ENCODE measurements at regions not wholly inside any gene's neighbourhood (a gene's known extent, or its start where the extent isn't known, plus 50 kb on each side); places are given as distances from the start of the nearest gene placed in this dataset.

DNA sequence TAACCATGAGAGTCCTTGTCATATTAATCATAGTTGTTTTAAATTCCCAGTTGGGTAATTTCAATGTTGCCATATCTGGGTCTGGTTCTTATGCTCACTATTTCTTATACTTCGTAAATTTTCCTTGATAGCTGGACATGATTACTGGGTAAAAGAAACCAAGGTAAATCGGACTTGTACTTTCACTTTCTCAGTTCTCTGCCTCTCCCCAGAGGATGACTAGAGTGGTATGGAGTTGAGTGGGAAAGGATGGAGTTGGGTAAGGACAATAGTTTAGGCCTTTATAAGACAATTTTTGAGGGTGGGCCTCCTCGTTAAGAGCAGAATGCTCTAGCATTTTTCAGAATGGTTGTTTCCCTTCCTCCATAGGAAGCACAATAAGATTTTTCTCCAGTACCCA, 106.1 kb downstream of the CRPPA start:
- Mint-ChIP-seq H3K27me3 (peaks cover 0 to 7% (median 0%) of the 10 kb centered on the region in 5 donors), H3K36me3 (no peaks in the 10 kb centered on the region), H3K4me1 (peaks cover 0 to 1% (median 0%) of the 10 kb centered on the region in 7 donors), H3K4me3 (no peak overlapping the region), H3K27ac (no peak overlapping the region), H3K9me3 (peaks cover 0 to 3% (median 0%) of the 10 kb centered on the region in 11 donors)
- ChIA-PET POLR2A (no interaction called here), CTCF (no interaction called here)
- H3K36me3 ChIP-seq (ENCODE audit: control insufficient read depth in 2 of 3, insufficient read depth in 3 of 3, low read length in 3 of 3), result no peaks in the 10 kb centered on the region
- no peaks in the 10 kb centered on the region for H3K4me1 ChIP-seq (ENCODE audit: control insufficient read depth in 2 of 2, insufficient read depth in 2 of 2, low read length in 2 of 2)
- H3K4me3 ChIP-seq (ENCODE audit: low read length), result no peak overlapping the region
- intact Hi-C loops (cut with micrococcal nuclease), result no loop called here
- no peaks in the 10 kb centered on the region for H3K27me3 ChIP-seq (ENCODE audit: control insufficient read depth in 2 of 2, insufficient read depth in 2 of 2, low read length in 2 of 2)
- ATAC-seq (no peak), DNase-seq (no peak)
- H3K27ac ChIP-seq (ENCODE audit: low read depth, low read length), result no peak overlapping the region
- H3K9me3 ChIP-seq (ENCODE audit: control insufficient read depth in 2 of 3, low read length in 3 of 3), result no peaks in the 10 kb centered on the region

DNA sequence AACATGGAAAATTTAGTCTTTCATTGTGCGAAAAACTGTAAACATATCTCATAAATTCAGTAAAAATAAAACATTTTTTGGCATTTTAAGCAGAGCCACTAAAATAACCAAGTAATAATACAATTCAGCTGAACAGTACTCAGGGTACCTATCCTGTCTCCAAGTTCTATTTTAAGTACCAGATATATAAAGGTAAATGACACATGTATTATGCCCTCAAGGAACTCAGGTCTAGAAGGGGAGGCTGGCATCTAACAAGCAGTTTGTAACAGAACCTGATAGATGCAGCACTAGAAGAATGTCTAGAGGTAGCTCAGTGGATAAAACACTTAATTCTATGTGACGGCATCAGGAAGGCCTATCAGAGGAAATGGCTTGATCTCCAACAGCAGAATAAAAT, 112.2 kb downstream of the CRPPA start:
- Mint-ChIP-seq H3K27ac (no peak overlapping the region), H3K27me3 (no peaks in the 10 kb centered on the region), H3K4me1 (no peaks in the 10 kb centered on the region), H3K4me3 (no peak overlapping the region), H3K36me3 (no peaks in the 10 kb centered on the region), H3K9me3 (peaks cover 0 to 2% (median 0%) of the 10 kb centered on the region in 11 donors)
- H3K4me1 ChIP-seq (ENCODE audit: control insufficient read depth in 2 of 2, insufficient read depth in 2 of 2, low read length in 2 of 2), result no peaks in the 10 kb centered on the region
- ChIA-PET CTCF (no interaction called here), POLR2A (no interaction called here)
- intact Hi-C loops (cut with micrococcal nuclease), result no loop called here
- no peak overlapping the region for H3K27ac ChIP-seq (ENCODE audit: low read depth, low read length)
- ATAC-seq, result no peak
- H3K27me3 ChIP-seq (ENCODE audit: control insufficient read depth in 2 of 2, insufficient read depth in 2 of 2, low read length in 2 of 2), result no peaks in the 10 kb centered on the region
- H3K36me3 ChIP-seq (ENCODE audit: control insufficient read depth in 2 of 3, insufficient read depth in 3 of 3, low read length in 3 of 3), result no peaks in the 10 kb centered on the region
- no peak for DNase-seq
- no peak overlapping the region for H3K4me3 ChIP-seq (ENCODE audit: low read length)
- H3K9me3 ChIP-seq (ENCODE audit: control insufficient read depth in 2 of 3, low read length in 3 of 3), result no peaks in the 10 kb centered on the region

DNA sequence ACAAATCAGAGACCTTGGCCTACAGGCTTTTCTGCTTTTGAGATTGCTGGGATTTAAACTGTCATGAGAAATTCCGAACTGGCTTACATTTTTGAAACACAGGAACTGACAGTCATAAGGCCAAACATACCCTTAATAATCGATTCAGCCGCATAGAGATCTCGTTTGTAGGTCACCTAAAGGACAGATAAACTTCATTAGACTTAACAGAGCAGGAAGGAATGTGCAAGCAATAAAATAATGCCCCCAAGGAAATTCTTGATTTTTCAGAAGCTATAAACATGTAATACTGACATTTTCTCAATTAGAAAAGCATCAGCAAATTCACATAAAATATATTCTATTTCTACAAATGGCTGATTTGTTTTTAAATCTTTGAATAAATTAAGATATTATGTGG, 120.0 kb downstream of the CRPPA start:
- H3K27ac Mint-ChIP-seq, result no peak overlapping the region
- intact Hi-C loops (cut with micrococcal nuclease), result no loop called here
- no peak overlapping the region for H3K4me3 Mint-ChIP-seq
- Histone ChIP-seq H3K4me1 (ENCODE audit: control insufficient read depth in 2 of 2, insufficient read depth in 2 of 2, low read length in 2 of 2) (no peaks in the 10 kb centered on the region), H3K27me3 (ENCODE audit: control insufficient read depth in 2 of 2, insufficient read depth in 2 of 2, low read length in 2 of 2) (no peaks in the 10 kb centered on the region), H3K27ac (ENCODE audit: low read depth, low read length) (no peak overlapping the region), H3K36me3 (ENCODE audit: control insufficient read depth in 2 of 3, insufficient read depth in 3 of 3, low read length in 3 of 3) (no peaks in the 10 kb centered on the region), H3K9me3 (ENCODE audit: control insufficient read depth in 2 of 3, low read length in 3 of 3) (no peaks in the 10 kb centered on the region), H3K4me3 (ENCODE audit: low read length) (no peak overlapping the region)
- H3K4me1 Mint-ChIP-seq, result no peaks in the 10 kb centered on the region
- H3K9me3 Mint-ChIP-seq, result no peaks in the 10 kb centered on the region
- H3K27me3 Mint-ChIP-seq, result no peaks in the 10 kb centered on the region
- ATAC-seq (no peak), DNase-seq (no peak)
- ChIA-PET POLR2A (no interaction called here), CTCF (no interaction called here)
- H3K36me3 Mint-ChIP-seq, result no peaks in the 10 kb centered on the region

DNA sequence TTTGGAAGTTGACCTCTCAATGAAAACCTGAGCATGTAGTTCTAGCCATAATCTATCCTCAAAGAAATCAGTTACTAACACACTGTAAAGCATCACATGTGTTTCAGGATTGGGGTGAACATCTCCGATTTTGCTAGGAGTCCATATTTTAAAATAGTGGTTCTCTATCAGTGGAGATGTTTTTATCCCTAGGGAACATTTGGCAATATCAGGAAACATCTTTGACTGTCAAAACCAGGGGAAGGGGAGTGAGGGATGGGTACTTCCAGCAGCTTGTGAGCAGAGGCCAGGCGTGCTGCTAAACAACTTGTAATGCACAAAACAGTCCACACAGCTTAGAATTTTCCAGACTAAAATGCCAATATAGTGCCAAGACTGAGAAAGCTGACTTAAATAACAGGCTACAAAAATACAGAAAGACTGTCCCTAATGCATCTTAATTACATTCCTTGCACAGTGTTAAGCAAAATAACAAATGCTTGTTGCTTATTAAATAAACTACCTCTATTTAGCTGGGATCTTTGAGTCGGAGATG, 120.9 kb downstream of the CRPPA start:
- POLR2A ChIA-PET, result no interaction called here
- CTCF ChIA-PET, result no interaction called here
- ATAC-seq (no peak), DNase-seq (no peak)
- H3K4me3 Mint-ChIP-seq, result no peak overlapping the region
- H3K9me3 Mint-ChIP-seq, result no peaks in the 10 kb centered on the region
- no peaks in the 10 kb centered on the region for H3K9me3 ChIP-seq (ENCODE audit: control insufficient read depth in 2 of 3, low read length in 3 of 3)
- no peaks in the 10 kb centered on the region for H3K27me3 ChIP-seq (ENCODE audit: control insufficient read depth in 2 of 2, insufficient read depth in 2 of 2, low read length in 2 of 2)
- no peak overlapping the region for H3K27ac ChIP-seq (ENCODE audit: low read depth, low read length)
- intact Hi-C loops (cut with micrococcal nuclease), result no loop called here
- no peaks in the 10 kb centered on the region for H3K36me3 ChIP-seq (ENCODE audit: control insufficient read depth in 2 of 3, insufficient read depth in 3 of 3, low read length in 3 of 3)
- H3K4me1 Mint-ChIP-seq, result no peaks in the 10 kb centered on the region
- H3K27me3 Mint-ChIP-seq, result no peaks in the 10 kb centered on the region
- H3K36me3 Mint-ChIP-seq, result no peaks in the 10 kb centered on the region
- no peaks in the 10 kb centered on the region for H3K4me1 ChIP-seq (ENCODE audit: control insufficient read depth in 2 of 2, insufficient read depth in 2 of 2, low read length in 2 of 2)
- H3K4me3 ChIP-seq (ENCODE audit: low read length), result no peak overlapping the region
- H3K27ac Mint-ChIP-seq, result no peak overlapping the region

DNA sequence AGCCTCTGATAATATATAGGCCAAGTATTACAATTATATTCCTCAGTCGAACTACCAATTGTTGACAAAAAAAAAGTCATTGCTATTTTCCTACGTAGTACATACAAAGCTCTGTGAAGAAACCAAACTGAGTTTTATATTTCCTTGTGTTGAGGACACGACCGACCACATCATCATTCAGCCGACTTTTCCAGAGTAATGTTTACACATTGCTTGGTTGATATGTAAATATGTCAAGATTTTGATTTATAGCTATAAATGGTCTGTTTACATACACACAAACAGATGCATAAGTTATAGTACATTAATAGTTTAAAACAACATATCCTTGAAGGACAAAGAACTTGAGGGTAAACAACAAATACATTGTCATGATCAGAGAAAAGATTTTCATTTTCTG, 121.5 kb downstream of the CRPPA start:
- H3K4me1 Mint-ChIP-seq, result no peaks in the 10 kb centered on the region
- H3K27ac Mint-ChIP-seq, result no peak overlapping the region
- CTCF ChIA-PET, result no interaction called here
- H3K9me3 Mint-ChIP-seq, result no peaks in the 10 kb centered on the region
- H3K27ac ChIP-seq (ENCODE audit: low read depth, low read length), result no peak overlapping the region
- no peaks in the 10 kb centered on the region for H3K36me3 Mint-ChIP-seq
- ATAC-seq (no peak), DNase-seq (no peak)
- H3K9me3 ChIP-seq (ENCODE audit: control insufficient read depth in 2 of 3, low read length in 3 of 3), result no peaks in the 10 kb centered on the region
- POLR2A ChIA-PET, result no interaction called here
- H3K4me1 ChIP-seq (ENCODE audit: control insufficient read depth in 2 of 2, insufficient read depth in 2 of 2, low read length in 2 of 2), result no peaks in the 10 kb centered on the region
- H3K4me3 Mint-ChIP-seq, result no peak overlapping the region
- intact Hi-C loops (cut with micrococcal nuclease), result no loop called here
- no peaks in the 10 kb centered on the region for H3K36me3 ChIP-seq (ENCODE audit: control insufficient read depth in 2 of 3, insufficient read depth in 3 of 3, low read length in 3 of 3)
- H3K27me3 Mint-ChIP-seq, result no peaks in the 10 kb centered on the region
- no peak overlapping the region for H3K4me3 ChIP-seq (ENCODE audit: low read length)
- H3K27me3 ChIP-seq (ENCODE audit: control insufficient read depth in 2 of 2, insufficient read depth in 2 of 2, low read length in 2 of 2), result no peaks in the 10 kb centered on the region

DNA sequence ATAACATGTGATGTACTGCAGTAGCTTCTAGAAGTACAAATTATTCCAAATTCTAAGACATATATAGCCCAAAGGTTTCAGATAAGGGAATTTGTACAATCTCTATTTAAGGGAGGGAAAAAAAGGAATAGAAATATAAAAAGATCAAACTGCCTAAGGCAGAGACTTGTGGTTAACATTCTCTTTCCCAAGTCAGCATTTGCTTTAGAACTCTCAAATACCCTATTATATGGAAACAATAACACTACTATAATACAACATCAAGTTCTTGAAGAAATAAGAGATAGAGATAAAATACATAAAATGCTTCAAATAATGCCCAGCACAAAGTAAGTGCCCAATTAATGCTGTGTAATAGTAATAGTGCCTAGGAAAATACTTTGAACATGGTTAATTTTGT, 123.1 kb downstream of the CRPPA start:
- no peaks in the 10 kb centered on the region for H3K36me3 Mint-ChIP-seq
- ATAC-seq (no peak), DNase-seq (no peak)
- H3K27ac ChIP-seq (ENCODE audit: low read depth, low read length), result no peak overlapping the region
- H3K9me3 Mint-ChIP-seq, result no peaks in the 10 kb centered on the region
- no peaks in the 10 kb centered on the region for H3K36me3 ChIP-seq (ENCODE audit: control insufficient read depth in 2 of 3, insufficient read depth in 3 of 3, low read length in 3 of 3)
- CTCF ChIA-PET, result no interaction called here
- H3K4me3 ChIP-seq (ENCODE audit: low read length), result no peak overlapping the region
- no peaks in the 10 kb centered on the region for H3K27me3 Mint-ChIP-seq
- H3K27me3 ChIP-seq (ENCODE audit: control insufficient read depth in 2 of 2, insufficient read depth in 2 of 2, low read length in 2 of 2), result no peaks in the 10 kb centered on the region
- H3K4me1 ChIP-seq (ENCODE audit: control insufficient read depth in 2 of 2, insufficient read depth in 2 of 2, low read length in 2 of 2), result no peaks in the 10 kb centered on the region
- no peaks in the 10 kb centered on the region for H3K9me3 ChIP-seq (ENCODE audit: control insufficient read depth in 2 of 3, low read length in 3 of 3)
- POLR2A ChIA-PET, result no interaction called here
- no peak overlapping the region for H3K27ac Mint-ChIP-seq
- H3K4me1 Mint-ChIP-seq, result no peaks in the 10 kb centered on the region
- intact Hi-C loops (cut with micrococcal nuclease), result no loop called here
- no peak overlapping the region for H3K4me3 Mint-ChIP-seq

DNA sequence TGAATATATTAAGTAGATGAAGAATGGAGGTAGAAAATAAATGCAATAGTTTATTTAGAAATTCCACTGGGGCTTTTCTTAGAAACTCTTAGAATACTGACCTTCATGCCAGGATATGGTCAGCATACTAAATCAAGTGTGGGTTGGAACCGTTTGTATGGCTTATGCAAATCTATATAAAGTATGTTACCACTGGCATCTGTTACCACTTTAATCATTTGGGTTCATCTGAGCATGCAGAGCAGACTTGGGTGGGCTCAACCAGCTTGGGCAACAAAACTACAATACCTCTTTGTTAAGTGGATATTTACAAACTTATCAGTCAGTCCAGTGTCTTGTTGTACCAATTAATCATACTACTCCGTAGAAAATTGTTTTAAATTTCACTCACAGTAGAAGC, 125.8 kb downstream of the CRPPA start:
- H3K27ac ChIP-seq (ENCODE audit: low read depth, low read length), result no peak overlapping the region
- no peaks in the 10 kb centered on the region for H3K36me3 Mint-ChIP-seq
- H3K36me3 ChIP-seq (ENCODE audit: control insufficient read depth in 2 of 3, insufficient read depth in 3 of 3, low read length in 3 of 3), result no peaks in the 10 kb centered on the region
- no peak overlapping the region for H3K27ac Mint-ChIP-seq
- no peak overlapping the region for H3K4me3 Mint-ChIP-seq
- POLR2A ChIA-PET, result no interaction called here
- intact Hi-C loops (cut with micrococcal nuclease), result no loop called here
- no peaks in the 10 kb centered on the region for H3K27me3 ChIP-seq (ENCODE audit: control insufficient read depth in 2 of 2, insufficient read depth in 2 of 2, low read length in 2 of 2)
- no peaks in the 10 kb centered on the region for H3K9me3 Mint-ChIP-seq
- CTCF ChIA-PET, result no interaction called here
- H3K4me3 ChIP-seq (ENCODE audit: low read length), result no peak overlapping the region
- no peak for ATAC-seq
- H3K4me1 ChIP-seq (ENCODE audit: control insufficient read depth in 2 of 2, insufficient read depth in 2 of 2, low read length in 2 of 2), result no peaks in the 10 kb centered on the region
- no peak for DNase-seq
- H3K27me3 Mint-ChIP-seq, result no peaks in the 10 kb centered on the region
- no peaks in the 10 kb centered on the region for H3K9me3 ChIP-seq (ENCODE audit: control insufficient read depth in 2 of 3, low read length in 3 of 3)
- no peaks in the 10 kb centered on the region for H3K4me1 Mint-ChIP-seq
